ENCODE measurements at regions not wholly inside any gene's neighbourhood (a gene's known extent, or its start where the extent isn't known, plus 50 kb on each side); places are given as distances from the start of the nearest gene placed in this dataset.

DNA sequence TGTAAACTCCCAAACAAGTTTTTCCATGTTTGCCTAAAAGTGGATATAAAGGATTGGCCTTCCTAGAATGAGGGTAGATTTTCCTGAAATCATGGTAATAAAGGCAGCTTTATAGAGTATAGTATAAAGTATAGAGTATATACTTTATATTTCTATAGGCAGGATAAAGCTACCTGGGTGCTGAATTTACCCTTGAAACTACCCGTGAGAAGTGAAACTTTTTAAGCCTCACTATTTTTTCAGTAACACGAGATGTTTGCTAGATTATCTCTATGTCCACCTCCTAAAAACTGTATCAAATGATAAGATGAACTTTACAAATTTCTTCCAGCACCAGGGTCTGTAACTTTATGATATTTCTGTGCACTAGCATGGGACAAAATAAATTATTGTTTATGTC is 340.0 kb upstream of the GALNTL6 start:
- TF ChIP-seq CTCF (conservative IDR thresholded peaks at IDR 0.05 in 1 of 2, IDR thresholded peaks at IDR 0.05 in 1 of 2; ENCODE audit: extremely low read depth in 1 of 2, insufficient read depth in 1 of 2, low read depth in 1 of 2, low read length in 2 of 2) (no peak), EZH2 (IDR thresholded peaks at IDR 0.05; ENCODE audit: borderline replicate concordance, low read length) (no peak)

All from mammary epithelial cell (primary cell).